Activated CD8-positive, alpha-beta memory T cell treated with anti-CD3 and anti-CD28 coated beads for 4 hours (primary cell): ENCODE measurements at regions not wholly inside any gene's neighbourhood (a gene's known extent, or its start where the extent isn't known, plus 50 kb on each side); places are given as distances from the start of the nearest gene placed in this dataset.
"Not testable (repeated sequence)": the region's sequence is repeated elsewhere in the genome, so short reads cannot be mapped to it uniquely, and the experiment has no call there.

Experiments used
- DNase-seq, 2 donors: peaks; one replicate each; pipeline ENCODE4 v3.0.0-alpha.2; 2020; ENCODE audit warnings: low read depth in 2 of 2

DNA sequence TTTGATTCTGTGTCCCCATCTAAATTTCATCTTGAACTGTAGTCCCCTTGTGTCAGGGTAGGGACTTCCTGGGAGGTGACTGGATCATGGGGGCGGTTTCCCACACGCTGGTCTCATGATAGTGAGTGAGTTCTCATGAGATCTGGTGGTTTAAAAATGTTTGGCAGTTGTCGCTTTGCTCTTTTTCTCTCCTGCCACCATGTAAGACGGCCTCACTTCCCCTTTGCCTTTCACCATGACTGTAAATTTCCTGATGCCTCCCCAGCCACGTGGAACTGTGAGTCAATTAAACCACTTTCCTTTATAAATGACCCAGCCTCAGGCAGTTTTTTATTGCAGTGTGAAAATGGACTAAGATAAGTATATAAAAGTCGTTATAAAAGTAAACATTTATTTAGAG, 80.5 kb upstream of the SGK1 start:
- no peak for DNase-seq

DNA sequence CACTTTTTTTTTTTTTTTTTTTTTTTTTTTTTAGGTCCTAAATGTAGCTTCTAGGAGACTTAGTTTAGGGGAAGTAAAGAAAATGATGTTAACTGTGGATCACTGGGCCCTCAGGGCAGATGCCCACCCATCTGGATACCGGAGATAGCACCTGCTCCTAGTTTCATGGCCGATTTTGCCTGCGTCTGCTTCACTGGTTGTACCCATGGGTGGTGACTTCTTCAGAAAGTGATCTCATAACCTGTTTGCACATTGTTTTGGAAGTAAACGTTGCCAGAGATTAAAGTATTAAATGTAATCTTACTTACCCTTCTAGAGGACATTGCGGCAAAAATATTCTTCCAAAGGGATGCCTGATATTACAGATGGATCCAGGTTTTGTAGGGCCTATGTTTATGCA, 79.8 kb upstream of the SGK1 start:
- no peak for DNase-seq

DNA sequence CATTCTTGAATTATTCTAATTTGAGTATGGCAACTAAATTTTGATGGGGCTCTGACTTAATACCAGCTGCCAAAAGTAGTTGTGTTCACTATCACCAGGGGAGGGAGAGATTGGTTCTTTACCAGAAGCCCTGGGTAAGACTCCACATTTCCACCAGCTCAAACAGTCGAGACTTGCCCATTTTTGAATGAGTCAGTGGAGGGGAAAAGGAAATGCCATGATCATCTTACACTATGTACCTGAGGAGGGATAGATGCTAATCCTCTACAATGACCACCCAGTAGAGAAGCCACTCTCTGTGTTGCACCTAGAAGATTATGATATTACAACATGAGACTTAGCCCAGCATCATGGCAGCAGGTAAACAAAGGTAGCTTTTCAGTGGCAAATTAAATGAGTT, 77.0 kb upstream of the SGK1 start:
- no peak for DNase-seq

DNA sequence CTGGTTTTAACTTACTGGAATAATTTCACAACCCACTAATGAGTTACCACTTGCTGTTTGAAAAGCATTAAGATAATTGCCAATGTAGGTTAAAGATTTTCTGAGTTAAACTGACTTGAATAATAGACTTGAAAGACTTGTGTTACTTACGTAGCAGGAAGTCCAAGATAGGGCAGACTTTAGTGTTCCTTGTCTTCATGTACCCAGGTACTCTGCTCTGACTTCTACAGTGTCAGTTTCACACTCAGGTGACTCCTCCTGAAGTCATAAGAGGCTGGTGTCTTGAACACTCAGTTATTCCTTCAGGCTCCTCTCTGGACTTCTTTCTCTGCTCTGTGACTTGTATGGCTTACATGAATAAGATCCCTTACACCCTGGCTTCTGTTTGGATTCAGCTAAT, 76.3 kb upstream of the SGK1 start:
- DNase-seq: no peak

DNA sequence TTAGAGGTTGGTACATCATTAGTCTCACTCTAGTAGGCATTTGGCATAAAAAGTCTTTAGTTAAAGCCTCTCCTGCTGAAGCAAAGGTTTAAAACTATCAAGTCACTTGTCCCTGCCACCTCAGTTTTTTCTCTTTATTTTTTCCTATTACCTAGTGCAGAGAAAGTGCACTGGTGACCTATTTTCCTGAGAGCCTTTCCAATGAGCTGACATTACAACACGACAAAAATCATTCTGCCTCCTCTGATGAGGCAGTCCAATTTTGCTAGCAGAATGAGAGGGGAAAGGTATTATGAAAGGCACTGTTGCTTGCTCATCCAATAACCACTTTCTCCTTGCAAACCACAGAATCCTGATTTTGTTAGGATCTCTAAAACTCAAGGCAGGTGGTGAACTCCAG, 73.3 kb upstream of the SGK1 start:
- no peak for DNase-seq

DNA sequence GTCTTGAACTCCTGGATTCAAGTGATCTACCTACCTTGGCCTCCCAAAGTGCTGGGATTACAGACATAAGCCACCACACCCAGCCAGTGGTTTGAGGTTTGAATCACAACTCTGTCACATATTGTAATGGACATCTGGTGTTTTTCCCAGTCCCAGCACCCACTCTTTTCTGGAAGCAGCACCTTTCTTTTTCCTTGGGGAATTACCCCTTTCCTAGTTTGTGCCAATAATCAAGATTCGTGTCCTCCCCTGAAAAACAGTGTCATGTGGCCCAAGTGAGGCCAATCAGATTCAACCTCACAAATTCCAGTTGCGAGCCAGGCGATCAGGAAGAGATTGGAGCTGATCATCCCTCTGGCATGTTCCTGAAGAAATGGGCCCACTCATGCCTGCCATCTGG, 71.7 kb upstream of the SGK1 start:
- DNase-seq: no peak

DNA sequence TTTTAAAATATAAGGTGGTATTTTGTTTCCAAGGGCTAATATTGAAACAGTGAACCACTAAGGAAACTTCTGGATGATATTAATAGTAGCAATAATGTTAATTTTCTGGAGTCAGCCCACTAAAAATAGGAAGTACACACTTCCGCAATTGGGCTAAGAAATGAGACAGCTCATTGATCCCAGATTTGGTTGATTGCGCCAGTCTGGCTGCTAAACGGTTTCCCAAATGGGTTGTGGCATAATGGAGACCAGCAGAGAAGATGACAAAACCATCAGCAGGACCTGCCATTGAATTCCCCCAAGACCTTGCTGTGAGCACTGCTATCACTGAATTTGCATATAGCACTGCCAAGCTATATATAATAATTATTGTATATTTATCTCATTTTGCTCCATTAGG, 71.2 kb upstream of the SGK1 start:
- DNase-seq: no peak

DNA sequence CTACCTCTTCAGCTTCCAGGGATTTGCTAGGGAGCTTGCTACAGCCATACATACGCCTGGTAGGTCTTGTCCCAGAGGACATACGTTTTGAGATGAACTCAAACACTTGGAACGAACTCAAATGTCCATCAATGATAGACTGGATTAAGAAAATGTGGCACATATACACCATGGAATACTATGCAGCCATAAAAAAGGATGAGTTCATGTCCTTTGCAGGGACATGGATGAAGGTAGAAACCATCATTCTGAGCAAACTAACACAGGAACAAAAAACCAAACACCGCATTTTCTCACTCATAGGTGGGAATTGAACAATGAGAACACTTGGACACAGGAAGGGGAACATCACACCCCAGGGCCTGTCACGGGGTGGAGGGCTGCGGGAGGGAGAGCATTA, 68.6 kb upstream of the SGK1 start:
- not testable (repeated sequence) for DNase-seq

DNA sequence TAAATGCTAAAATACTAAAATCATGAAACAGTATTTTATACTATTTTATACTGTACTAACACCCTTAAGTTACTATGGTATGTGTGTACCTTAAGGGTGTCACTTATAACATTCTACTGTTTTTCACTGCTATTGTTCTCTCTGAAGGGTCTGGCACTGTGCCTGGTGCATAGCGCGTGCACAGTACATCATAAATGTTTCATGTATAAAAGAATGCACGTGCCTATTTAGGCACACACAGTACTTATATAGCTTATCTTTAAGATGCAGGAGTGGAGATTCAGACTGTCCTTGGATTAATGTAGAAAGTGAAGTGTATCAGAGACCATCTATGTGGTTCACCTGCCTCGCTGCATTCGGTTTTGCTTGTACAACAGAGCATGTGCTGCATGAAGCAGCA, 64.0 kb upstream of the SGK1 start:
- DNase-seq: no peak

DNA sequence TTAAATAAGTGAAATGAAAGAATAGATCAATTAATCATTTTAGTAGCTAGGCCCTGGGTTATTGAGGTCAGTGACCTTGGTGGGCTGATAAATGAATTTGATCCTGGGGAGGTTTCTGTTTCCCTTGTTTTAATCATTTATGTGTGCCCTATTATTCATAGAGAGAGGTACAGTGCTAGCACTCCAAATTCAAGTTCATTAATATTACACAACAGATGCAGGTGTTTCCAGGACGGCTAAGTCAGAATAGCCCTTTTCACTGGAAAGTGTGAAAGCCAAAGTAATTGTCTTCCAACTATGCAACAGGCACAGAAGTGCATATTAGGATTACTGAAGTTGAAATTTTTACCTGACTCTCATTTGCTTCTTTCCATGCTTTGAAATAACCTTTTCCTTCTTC, 61.7 kb upstream of the SGK1 start:
- DNase-seq: no peak

DNA sequence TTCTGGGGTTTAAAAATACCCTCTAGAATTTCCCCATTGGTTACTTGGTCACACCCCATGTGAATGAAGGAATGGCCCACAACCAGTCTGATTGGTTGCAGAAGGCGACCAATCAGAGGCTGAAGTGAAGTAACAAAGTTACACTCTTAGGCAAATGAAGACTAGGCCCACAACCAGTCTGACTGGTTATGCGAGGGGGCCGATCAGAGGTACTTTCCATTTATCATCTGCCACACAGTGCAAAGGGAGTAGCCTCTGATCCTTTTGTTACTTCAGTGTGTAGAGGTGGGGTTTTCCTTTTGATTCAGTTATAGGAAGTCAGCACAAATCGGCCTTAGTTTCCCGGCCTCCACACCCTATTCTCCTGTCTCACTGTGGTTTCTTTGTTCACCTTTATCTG, 61.2 kb upstream of the SGK1 start:
- DNase-seq: peak in 1 of 2 donors; percentile 3

DNA sequence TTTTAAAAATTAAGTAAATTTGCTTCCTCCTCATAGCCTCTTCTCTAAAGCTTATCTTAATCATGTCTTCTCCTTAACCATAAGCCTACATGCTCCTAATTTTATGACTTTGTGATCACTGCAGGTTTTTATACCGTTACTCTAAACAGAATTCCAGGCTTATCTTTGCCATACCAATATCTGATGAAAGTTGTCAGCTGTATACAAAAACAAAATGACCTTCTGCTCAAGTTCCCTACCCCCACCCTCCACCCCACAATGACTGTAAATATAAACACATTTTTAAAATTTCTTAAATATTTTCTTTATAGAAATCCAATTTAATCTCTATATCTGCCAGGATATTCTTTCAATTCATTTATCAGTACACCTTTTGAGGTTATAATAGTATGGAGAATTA, 60.5 kb upstream of the SGK1 start:
- no peak for DNase-seq

DNA sequence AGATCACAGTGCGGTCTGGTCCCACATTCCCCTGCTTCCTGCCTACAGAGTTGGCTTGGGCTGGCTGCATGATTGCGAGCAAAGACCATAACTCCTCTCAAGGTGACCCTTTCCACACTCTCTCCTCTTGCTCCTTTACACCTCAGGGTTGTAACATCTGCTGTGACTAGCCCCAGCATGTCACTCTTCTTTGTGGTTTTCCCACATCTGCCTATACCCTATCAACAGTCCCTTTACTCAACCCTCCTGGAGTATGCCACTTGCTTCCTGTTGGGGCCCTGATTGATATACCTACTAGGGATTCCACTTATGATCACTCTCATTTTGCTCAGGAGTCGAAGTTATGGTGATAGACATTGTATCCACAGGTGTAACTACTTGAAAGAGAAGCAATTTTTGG, 58.9 kb upstream of the SGK1 start:
- DNase-seq: no peak

DNA sequence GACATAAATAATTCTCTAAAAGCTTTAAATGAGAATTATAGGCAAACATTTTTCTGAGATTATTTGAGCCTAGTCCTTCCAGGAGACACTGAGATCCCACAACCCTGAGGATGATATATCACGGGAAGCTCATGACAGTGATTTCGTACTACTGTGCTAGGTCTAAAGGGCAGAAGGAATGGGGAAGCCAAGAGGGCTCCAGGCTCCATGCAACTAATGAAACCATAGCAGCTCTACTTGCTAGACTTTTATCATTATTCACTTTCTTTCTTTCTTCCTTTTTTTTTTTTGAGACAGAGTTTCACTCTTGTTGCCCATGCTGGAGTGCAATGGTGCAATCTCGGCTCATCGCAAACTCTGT, 57.3 kb upstream of the SGK1 start:
- DNase-seq: no peak

DNA sequence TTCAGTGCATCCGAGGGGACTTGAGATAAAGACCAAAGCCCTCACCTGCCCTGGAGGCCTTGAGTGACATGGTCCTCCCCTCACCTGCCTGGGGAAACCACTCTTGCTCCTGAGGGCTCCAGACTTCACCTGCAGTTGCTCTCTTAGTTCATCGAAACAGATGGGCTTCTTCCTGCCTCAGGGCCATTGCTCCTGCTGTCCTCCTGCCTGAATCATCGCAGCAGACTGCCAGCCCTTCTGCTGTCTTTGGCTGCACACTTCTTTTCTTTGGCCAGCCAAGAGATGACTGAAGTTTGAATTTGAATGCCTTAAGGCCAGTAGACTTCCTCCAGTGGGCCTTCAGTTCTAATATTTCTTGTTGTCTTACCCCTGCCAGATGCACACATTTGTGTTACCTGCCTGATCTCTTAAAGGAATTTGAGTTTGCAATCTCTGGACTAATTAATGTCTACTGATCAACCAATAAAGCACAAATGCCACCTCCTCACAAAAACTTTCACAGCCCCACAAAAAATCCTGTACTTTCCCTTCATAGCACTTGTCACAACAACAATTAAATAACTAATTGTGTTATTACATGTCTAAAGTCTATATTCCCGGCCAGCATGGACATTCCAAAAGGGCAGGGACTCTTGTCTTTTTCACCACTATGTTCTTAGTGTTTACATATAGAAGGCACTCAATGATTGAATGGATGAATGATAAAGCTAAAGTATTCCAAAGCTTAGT, 56.7 kb upstream of the SGK1 start:
- no peak for DNase-seq

DNA sequence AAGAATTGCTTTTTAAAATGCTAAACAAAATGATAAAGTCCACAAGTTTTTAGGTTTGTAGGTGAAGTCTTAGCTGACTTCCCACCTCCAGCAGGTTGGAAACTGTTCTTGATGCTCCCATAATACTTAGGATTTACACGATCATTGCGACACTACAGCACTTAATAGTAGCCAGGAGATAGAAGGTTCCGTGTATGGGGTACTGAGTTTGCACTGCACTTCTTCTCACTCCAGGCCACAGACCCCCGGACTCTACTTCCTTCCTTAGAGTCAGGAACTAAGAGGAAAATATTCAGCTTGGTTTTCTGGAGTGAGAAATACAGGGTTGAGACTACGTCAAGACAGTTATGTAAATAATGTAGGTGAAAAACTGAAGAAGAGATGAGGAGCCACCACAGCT, 56.1 kb upstream of the SGK1 start:
- no peak for DNase-seq

DNA sequence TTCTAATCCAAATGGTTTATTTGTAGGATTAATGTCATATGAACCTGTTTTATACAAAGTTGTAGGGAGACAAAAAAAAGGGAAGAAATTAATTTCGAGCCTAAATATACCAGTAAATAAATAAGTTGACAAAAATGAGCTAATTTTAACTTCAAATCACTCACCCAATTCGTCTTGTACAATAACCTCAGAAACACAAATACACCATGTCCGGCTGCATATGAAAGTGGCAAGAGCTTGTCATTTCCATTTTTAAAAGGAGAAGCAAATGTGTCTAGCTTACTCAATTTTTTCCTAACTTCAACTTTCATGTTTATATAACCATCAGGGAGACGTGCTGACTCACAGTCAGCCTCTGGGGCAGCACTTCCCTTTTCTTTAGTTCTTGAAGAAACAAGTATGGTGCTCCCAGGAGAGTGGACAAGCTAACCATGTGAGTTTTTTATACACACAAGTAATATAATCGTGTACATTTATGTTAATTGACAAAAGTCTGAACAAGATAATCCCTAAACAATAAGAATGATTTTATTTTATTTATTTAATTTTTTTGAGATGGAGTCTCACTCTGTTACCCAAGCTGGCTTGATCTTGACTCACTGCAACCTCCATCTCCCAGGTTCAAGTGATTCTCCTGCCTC, 55.5 kb upstream of the SGK1 start:
- DNase-seq: no peak

DNA sequence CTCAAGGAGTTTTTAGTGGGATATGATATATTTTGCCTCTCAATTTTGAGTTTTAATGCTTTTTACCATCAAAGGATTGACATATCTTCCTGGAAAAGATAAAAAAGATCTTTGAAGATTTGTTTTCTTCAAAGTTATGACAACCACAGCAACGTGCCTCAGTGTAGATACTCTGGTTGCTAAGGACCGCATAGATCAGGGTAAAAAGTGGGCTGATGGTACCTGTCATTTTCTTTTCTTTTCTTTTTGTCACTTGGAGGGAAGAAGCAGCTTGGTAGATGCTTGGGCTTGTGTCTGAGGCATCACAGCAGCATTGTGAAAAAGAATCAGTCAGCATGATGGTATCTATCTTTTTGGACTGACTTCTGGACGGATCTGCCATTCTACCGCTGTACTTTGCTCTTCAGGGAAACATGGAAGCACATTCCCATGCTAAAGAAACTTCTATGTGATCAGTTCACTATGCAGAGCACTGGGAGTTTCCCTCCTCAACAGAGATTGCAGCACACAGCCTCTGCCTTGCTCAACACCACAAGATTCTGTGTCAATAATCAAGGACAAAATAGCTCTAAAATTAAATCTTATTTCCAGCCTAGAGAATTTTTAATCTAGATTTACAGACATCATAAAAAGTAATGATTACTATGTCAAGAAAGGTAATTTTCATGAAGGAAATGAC, 54.8 kb upstream of the SGK1 start:
- DNase-seq: no peak

DNA sequence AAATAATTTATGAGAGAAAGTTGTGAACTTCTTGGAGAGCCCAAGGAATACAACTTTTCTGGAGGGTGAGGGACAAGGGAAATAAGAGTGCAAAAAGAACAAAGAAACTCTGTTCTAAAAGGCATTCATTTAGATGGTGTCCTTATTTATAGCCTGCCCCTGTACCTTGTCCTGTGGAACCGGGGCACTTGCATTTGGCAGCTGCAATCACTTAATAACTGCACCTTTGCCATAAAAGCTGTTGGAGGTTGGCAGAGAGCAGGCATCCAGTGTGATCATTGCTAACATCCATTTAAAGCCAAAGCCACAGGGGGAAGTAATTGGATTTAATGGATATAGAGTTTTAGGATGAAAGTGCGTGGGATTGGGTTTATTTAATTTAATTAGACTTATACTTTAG, 50.8 kb upstream of the SGK1 start:
- no peak for DNase-seq
